GM18870 (cell line): ENCODE measurements at regions not wholly inside any gene's neighbourhood (a gene's known extent, or its start where the extent isn't known, plus 50 kb on each side); places are given as distances from the start of the nearest gene placed in this dataset.

Experiments used
- ATAC-seq: cut with Tn5 transposase; IDR thresholded peaks from one replicate; pipeline ENCODE4 v1.9.1; 2021; ENCODE audit warnings: moderate library complexity; ENCODE audit not compliant: unreplicated experiment

DNA sequence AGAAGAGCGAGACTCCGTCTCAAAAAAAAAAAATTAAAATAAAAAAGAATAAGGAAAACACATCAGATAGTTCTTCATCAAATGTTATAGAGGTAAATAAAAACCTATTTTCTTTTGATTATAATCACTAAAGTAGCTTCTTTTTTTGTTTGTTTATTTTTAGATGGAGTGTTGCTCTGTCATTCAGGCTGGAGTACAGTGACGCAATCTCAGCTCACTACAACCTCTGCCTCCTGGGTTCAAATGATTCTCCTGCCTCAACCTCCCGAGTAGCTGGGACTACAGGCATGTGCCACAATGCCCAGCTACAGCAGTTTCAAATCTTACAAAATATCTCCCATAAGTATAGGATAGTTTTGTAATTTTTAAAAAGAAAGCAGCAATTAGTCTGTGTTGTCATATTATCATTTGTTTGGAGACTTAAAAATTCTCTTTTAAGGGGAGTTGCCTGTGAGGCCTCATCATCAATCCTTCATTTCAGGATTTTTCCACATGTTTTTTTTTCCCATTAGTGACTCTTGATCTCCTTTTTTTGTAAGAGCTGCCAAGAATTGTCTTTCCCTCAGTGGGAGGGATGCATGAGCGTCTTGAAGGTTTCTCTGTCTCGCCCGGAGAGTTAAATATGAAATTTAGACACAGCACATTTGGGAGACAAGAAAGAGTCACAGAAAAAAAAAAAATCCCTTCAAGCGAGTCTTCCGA lies 275.9 kb downstream of the CDCA7 start:
- no peak for ATAC-seq

DNA sequence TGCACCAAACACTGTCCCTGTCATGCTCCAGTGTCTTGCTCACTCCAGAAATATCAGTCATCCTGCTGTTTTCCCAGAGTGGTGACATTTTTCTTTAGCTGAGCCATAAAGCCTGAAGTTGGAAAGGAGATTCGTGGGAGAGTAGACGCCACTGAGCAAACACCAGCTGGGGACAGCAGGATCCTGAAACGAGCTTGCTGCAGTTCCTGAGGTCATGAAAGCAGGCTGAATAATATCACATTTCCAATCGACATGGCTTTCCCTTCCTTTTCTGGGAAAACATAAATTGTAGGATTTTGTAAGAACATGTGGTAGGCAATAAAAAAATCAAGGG lies 276.4 kb downstream of the CDCA7 start:
- no peak for ATAC-seq

DNA sequence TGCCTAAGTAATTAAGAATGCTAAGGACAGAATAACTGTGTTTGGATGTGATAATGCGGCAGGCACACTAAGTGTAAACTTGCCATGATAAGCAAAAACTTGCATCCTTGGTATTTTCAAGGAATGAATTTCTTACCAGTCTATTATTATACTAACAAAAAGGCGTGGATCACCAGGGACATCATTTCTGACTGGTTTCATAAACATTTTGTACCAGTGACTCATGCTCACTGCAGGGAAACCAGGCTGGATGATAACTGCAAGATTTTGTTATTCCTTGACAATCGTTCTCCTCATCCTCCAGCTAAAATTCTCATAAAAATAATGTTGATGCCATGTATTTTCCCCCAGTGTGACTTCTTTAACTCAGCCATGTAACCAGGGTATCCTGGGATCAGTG lies 289.5 kb downstream of the CDCA7 start:
- ATAC-seq = no peak

DNA sequence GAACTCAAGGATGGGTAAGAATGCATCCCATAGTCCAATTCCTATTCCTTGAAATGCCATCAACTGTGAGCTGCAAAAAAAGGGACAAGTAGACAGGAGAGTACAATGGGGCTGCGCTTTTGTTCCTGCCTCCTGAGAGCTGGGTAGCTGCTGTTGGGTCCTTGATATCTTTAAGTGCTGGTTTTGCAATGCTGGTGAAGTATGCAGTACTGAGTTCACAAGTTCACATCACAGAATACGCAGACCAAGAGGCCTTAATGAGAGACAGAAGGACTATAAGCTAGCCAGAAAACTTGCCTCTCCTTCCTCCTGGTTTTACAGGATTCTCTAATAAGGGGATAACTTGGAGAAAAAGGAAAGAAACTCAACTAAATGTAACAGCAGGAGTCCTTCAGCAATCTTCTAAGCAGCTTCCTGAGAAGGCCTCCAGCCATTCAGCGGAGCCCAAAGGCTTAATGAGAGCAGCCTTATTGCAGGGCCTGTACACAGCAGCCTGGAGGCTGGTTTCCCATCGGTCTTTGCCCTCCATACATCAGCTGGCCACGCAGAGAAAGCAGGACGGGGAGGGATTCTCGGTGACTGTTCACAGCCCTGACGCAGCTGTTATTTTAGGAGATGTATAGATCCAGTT lies 293.1 kb downstream of the CDCA7 start:
- ATAC-seq = no peak

DNA sequence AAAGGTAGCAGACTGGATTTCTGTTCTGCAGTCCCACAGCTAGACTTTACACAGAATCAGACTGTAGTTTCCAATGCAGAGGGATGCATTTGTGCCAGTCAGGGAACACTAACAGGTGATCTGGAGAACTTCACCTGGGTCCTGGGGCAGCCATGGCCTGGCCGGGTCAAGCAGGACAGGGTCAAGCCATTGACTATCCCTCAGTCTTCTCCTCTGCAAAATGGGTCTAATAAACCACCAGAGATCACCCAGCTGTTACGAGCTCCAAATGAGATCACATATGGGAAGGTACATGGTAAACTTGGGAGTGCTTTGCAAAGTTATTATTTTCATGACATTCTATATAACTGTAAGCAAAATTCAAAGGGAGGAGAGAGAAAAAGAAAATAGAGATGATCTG lies 294.1 kb downstream of the CDCA7 start:
- ATAC-seq = no peak

DNA sequence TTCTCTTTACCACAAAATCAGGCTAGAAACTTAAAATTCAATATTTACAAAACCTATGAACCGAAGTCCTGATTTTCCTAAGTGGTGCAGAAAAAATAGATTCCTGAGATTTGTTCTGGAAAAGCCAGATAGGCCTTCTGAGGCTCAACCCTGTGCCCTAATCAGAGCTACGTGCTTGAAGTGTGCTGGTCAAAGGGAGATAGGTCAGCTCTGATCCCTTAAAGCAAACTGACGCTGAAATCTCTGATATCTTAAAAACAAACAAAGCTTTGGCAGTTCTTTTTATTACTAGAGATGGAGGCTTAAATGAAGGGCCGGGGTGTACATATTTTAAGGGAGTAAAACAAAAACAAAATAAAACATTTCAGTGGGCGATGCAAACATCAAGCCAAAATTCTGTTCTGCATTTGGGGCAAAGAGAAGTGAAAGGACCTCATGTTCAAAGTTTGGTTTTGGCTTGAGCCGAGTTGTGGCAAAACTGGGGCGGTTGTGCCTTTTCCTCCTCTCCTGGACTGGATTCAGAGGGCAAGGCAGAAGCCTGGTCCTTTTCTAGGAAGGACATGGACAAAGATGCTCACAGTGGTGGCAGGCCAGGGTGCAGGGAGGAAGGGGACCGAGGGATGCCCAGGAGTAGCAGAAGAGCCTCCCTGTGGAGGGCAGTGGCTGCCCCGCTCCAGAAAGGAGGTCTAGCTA lies 295.0 kb downstream of the CDCA7 start:
- ATAC-seq = no peak

DNA sequence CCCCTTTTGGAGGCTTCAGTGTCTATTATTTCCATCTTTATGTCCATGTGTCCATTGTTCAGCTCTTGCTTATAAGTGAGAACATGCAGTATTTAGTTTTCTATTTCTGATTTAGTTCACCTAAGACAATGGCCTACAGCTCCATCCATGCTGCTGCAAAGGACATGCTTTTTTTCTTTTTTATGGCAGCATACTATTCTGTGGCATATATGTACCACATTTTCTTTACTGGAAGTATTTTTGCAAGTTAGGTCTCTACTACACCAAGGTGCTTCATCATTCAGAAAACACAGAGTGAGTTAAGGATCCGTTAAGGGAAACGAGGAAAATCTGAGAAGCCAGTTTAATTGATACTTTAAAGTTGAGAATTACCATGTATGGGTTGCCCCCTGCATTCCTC lies 297.2 kb downstream of the CDCA7 start:
- no peak for ATAC-seq

DNA sequence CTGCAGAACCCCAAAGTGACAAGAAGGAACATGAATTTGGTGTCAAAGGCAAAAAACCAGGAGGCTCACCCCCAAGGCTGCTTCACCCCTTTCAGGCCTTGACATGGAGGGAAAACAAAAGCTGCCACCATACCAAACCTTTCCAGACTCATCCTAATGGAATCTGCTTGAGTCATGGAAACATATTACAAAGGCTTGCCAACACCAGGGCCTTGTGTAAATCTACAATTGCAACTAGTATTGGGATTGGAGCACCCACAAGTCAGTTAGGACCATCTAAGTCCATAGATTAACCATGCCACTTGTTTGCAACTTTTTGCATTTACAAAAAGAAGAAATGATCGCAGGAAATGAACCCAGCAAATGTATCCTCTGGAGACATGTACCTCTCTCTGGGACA lies 297.6 kb downstream of the CDCA7 start:
- no peak for ATAC-seq

DNA sequence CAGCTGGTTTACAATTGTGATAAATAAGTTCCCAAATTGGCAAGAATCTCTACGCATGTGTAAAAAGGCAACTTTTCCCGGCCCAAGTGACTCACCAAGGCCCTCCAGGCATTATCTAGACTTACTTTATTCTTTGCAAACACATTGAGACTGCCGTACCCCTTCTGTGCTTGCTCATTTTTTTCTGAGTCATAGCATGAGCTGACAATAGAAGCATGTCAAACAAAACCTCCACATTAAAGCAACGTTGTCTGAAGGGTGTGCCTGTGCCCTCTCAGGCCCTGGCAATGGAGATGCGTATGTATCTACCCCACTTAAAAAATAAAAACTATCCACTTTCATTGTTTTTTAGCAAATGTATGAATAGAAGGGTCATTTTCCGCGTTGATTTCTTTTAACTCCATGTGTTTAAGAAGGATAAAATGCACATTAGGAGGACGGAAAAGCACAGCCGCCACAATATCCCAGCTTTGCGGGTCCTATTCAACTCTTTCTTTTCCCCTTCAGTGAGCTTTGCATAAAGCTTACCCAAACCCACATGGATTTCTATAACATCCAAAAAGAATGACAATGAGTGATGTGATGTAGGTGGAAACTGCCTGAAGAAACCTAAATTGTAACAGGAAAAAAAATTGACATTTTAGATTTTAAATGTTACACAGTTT lies 298.2 kb downstream of the CDCA7 start:
- no peak for ATAC-seq

DNA sequence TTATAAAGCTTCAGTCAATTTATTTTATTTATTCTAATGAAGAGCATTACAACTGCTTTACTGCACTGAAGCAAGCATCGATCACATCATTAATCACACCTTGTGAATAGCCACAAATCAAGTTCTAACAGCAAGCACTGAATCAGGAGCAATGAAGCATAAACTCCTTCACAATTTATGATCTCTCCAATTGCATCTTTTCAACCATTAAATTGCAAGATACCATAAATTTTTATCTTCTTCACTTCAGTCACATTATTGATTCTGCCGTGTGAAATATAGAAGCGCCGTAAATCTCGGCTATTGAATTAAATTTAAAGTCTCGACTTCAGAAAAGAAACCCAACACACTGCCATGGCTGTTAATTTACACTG lies 298.7 kb downstream of the CDCA7 start:
- ATAC-seq = no peak

DNA sequence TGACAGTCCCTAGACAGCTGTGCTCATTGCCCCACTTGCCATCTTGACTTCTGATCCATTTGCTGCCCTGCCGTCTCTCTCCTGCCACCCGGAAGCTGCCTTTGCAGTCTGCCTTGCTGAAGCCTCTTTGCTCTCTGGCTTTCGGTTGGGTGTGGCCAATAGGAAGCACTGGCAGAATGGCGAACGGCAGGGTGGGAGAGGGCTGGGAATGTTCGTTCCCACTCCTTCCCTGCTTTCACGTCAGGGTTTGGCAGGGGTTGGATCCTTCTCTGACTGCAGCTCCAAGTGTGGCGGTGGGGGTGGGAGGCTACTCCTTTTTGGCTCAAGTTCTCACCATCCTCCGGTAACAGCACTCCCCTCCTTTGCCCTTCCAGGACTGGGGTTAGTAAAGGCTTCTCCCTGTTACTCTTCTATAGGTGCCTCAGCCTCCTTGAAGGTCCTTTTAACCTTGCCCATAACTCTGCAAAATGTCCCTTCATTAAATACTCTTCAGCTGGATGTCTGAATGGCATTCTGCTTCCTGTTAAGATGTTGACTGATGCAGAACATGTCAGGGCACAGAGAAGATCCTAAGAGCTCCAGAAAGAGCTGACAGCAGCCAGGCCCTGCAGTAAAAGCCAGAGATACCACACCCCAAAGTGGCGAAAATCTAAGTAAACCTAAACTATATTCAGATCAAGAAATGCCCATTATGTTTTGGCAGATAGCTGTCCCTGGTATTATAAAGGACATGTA lies 299.7 kb downstream of the CDCA7 start:
- ATAC-seq = no peak

DNA sequence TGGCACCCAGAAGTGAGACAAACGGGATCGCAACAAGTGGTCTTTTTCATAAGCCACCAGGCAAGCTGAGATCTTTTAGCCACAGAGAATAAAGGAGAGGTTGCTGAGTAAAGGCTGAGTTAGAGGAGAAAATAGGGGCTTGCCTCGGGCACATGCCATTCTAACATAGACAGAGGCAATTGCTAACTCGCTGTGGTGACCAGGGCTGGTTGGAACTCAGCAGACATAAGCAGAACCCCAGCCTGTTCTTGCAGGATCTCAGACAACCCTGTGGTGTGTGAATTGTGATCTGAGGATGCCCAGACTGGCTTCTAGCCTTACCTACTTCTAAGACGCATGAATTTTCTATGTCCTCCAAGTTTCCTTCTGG lies 300.2 kb downstream of the CDCA7 start:
- no peak for ATAC-seq

DNA sequence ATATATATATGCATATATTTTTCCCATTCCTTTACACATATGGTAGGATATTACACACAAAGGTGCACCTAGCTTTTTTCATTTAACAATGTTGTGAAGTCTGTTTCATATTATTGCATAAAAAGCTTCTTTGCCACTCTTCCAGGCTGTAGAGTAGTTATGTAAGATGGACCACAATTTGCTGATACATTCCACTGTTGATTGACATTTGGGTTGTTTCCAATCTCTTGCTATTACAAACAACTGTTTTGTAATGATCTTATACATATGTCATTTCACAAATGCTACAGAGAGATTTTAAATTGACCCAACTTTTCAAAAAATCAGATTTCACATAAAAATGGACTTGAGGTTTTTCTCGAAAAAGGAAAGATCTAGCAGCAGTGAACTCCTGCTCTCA lies 301.4 kb downstream of the CDCA7 start:
- no peak for ATAC-seq

DNA sequence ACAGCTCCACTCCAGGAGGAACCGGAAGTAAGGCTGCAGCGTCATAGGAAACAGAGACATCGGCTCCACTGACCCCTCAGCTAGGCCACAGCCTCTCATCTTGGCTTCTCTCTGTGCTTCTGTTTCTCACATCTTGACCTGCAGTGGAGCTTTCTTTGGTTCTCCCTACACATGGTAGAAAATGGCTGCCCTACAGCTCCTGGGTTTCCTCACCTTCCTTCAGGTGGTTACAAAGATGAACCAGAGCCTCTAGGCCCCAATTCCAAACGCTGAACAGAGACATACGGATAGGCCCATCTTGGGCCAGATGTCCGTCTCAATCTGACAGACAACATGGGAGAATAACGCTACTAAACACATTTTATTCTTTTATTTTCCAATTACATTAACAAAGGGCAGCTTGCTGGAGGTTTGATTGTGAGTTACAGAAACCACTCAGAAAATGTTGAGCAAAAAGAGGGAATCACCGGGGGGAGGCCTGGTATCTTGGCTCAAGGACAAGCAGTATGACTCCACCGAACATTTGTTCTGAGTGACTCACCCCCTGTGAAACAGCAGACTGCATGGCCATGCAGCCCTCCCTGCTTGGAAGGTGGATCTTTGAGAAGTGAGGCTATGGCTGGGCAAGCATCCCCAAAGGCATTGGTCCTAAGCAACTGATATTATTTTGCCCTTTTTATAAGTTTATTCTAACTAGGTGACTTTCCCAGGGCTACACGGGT lies 303.5 kb downstream of the CDCA7 start:
- ATAC-seq = no peak

DNA sequence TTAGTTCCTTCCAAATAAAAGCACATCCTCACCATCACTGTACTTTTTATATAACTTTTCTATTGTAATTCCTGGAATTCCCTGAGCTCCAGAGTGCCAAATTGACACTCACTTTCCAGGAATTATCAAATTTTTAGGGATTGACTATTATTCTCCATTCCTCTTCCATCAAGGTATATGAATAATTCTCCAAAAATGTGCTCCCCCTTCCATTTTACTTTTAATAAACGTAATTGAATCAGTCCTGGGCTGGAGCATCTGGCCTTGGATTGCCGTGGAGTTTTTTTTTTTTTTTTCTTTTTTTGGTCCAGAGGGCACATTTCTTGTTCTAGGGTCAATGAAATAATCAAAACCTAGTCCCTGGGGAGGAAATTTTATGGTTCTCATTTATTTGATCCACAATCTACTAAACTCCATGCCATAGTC lies 304.3 kb downstream of the CDCA7 start:
- no peak for ATAC-seq

DNA sequence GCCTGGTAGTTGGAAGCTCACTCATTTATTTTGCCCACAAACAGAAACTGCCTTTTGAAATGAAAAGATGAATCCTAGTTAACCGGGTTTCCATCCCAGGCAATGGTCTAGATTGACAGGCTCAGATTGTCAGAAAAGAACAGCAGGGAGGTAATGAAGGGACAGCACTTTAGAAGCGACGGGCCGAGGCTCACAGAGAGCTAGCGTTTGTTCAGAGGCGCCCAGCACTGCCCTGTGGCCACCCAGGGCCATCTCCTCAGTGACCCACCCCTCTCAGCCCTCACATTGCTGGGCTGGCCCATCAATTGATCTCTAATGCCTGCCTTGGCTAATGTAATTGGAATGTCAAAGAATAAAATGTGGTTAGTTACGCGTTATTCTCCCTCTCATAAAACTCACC lies 304.8 kb downstream of the CDCA7 start:
- ATAC-seq = no peak

DNA sequence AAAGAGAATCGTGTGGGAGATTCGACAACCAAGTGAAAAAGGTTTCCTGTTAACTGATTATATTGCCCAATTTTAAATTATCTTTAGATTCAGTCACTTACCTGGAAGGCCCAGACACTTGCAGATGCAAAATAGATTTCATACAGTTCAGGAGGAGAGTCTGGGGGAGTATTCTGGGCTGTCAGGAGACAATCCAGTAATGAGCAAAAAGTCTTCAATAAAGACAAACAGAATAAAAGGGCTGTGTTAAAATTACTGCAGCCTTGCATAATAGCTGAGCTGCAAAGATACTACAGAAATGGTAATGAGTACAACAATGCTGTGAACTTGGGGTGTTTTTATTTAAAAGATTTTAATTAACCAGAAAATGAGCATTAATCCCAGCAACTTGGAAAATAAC lies 303.6 kb downstream of the SP3 start:
- ATAC-seq = no peak

DNA sequence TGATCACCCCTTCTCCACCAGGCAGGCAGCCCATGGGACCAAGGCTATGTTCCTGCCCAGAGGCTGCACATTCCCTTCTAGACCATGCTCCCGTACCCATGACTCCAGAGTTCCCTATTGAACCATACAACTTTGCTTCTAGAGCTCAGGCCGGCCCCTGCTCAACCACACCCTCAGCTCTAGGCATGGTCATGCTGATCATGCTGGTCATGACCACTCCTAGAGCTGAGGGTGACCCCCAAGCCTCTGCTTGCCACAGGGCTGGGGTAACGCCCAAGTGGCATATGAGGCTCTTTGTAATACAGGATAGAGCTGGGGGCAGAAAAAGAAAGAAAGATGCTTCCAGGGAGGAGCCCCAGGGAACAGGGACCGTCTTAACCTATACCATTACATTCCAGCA lies 301.8 kb downstream of the SP3 start:
- ATAC-seq = no peak

DNA sequence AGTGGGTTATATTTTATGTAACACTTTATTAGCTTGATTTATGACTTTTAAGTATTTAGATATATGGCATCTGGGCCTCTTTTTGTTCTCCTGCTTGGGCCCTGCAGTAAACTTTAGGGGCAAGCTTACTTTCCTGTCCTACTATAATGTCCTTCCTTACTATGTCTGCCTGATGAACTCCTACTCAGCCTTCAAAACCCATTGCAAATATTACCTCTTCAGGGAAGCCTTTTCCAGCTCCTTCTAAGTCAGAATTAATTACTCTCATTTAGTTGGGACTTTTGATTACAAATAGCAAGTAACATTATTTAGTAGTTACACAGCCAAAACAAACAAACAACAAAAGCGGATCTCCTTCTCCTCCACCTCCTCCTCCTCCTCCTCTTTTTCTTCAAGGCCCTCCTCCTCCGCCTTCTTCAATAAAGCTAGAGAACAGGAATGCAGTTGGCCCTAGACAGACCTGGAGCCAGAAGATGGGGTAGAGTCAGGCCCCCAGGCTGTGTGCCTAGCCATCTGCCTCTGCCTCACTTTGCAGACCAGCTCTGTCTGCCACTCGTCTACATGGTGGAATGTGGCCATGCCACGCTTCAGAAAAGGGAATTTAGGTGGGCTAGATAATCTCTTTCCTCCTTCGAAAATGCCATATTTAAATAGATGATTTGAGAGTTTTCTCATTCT lies 301.2 kb downstream of the SP3 start:
- no peak for ATAC-seq

DNA sequence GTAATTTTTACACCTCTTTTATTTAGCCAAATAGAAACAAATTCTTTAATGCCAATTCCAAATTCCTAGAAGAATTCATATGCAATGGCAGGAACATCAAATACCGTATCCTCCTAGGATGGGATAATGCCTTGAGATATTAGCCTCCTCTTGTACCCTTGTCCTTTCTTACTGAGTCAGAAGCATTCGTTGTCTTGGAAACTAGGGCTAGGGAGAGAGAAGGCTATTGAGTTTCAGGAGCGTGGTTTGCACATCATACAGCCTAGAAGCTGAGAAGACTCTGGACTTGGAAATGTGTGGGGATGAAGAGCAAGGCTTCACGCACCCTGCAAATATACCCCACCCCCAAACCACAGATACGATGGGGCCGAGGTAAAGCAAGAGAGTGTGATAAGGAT lies 300.7 kb downstream of the SP3 start:
- no peak for ATAC-seq
